K562 (cell line): ENCODE measurements at regions not wholly inside any gene's neighbourhood (a gene's known extent, or its start where the extent isn't known, plus 50 kb on each side); places are given as distances from the start of the nearest gene placed in this dataset.
A peak's percentile ranks its signal among the peaks of the same experiment; 100 is the strongest.

Source experiments
- ADNP ChIP-seq: fragments of 200-800 bp; sonication (Bioruptor generic); IDR thresholded peaks from 2 replicates; pipeline ENCODE4 v1.6.1; 2016; ENCODE audit warnings: missing genetic modification characterization, missing compliant biosample characterization
- DMBX1 ChIP-seq: fragments of 250-450 bp; sonication (Bioruptor Pico); IDR thresholded peaks from 2 replicates; pipeline ENCODE4 v1.8.0; 2022; ENCODE audit warnings: inconsistent platforms, mild to moderate bottlenecking, moderate library complexity, borderline replicate concordance
- ELF4 ChIP-seq: fragments of 450-650 bp; formaldehyde crosslinking; IDR thresholded peaks from 2 replicates; pipeline ENCODE4 v1.4.0; 2022; ENCODE audit warnings: missing genetic modification characterization
- ELK1 ChIP-seq: sonication (generic); formaldehyde crosslinking; IDR thresholded peaks from 2 replicates; pipeline ENCODE4 v1.8.1; 2022; ENCODE audit warnings: missing genetic modification reagents
- FOSL1 ChIP-seq: fragments of 200-800 bp; sonication (Bioruptor generic); conservative IDR thresholded peaks from 2 replicates; pipeline ENCODE4 v1.6.1; 2016; ENCODE audit warnings: missing genetic modification characterization, missing compliant biosample characterization
- HNRNPLL ChIP-seq: fragments of 200-400 bp; formaldehyde crosslinking; IDR thresholded peaks from 2 replicates; pipeline ENCODE4 v1.6.1; 2017; ENCODE audit warnings: low read length, low read depth, mild to moderate bottlenecking; ENCODE audit not compliant: poor library complexity, severe bottlenecking
- IRF9 ChIP-seq: fragments of 450-650 bp; IDR thresholded peaks from 2 replicates; pipeline ENCODE4 v1.6.1; 2016; ENCODE audit warnings: missing biosample characterization, missing genetic modification characterization
- JUNB ChIP-seq: fragments of 450-650 bp; formaldehyde crosslinking; conservative IDR thresholded peaks from 2 replicates; pipeline ENCODE4 v1.4.0; 2020; ENCODE audit warnings: mild to moderate bottlenecking
- LARP7 ChIP-seq: fragments of 450-650 bp; IDR thresholded peaks from 2 replicates; pipeline ENCODE4 v1.6.1; 2016
- MAFK ChIP-seq: IDR thresholded peaks from 2 replicates; pipeline ENCODE4 v1.6.1; 2011; ENCODE audit warnings: low read length, improper control_type of control experiment
- NR1H2 ChIP-seq: sonication (generic); formaldehyde crosslinking; IDR thresholded peaks from 2 replicates; pipeline ENCODE4 v1.4.0; 2020; ENCODE audit warnings: mild to moderate bottlenecking, missing genetic modification reagents
- NUFIP1 ChIP-seq: fragments of 450-650 bp; IDR thresholded peaks from 2 replicates; pipeline ENCODE4 v1.6.1; 2018; ENCODE audit not compliant: partially characterized antibody
- PHB2 ChIP-seq: fragments of 450-650 bp; IDR thresholded peaks from 2 replicates; pipeline ENCODE4 v1.6.1; 2017; ENCODE audit warnings: low read depth
- POLR2G ChIP-seq: fragments of 200-400 bp; formaldehyde crosslinking; IDR thresholded peaks from 2 replicates; pipeline ENCODE4 v1.6.1; 2017; ENCODE audit warnings: low read depth, mild to moderate bottlenecking, antibody characterized with exemption, low read length, moderate library complexity
- SMAD2 ChIP-seq: fragments of 150-350 bp; IDR thresholded peaks from 2 replicates; pipeline ENCODE4 v1.6.1; 2014; ENCODE audit warnings: low read depth, mild to moderate bottlenecking, low read length
- SMC3 ChIP-seq: conservative IDR thresholded peaks from 2 replicates; pipeline ENCODE4 v1.6.1; 2011; ENCODE audit warnings: low read depth, low read length, improper control_type of control experiment; ENCODE audit not compliant: insufficient read depth
- STAG1 ChIP-seq: sonication (generic); formaldehyde crosslinking; IDR thresholded peaks from 2 replicates; pipeline ENCODE4 v1.5.0; 2020; ENCODE audit warnings: missing genetic modification reagents, borderline replicate concordance
- SUPT5H ChIP-seq: fragments of 450-650 bp; IDR thresholded peaks from 2 replicates; pipeline ENCODE4 v1.6.1; 2016
- TCF7L2 ChIP-seq: fragments of 150-350 bp; IDR thresholded peaks from 2 replicates; pipeline ENCODE4 v1.6.1; 2016; ENCODE audit warnings: low read depth, mild to moderate bottlenecking, low read length, moderate library complexity
- THRAP3 ChIP-seq: fragments of 450-650 bp; IDR thresholded peaks from 2 replicates; pipeline ENCODE4 v1.6.1; 2016; ENCODE audit warnings: mild to moderate bottlenecking, inconsistent platforms, borderline replicate concordance
- TRIM25 ChIP-seq: fragments of 450-650 bp; IDR thresholded peaks from 2 replicates; pipeline ENCODE4 v1.7.0; 2016; ENCODE audit warnings: borderline replicate concordance
- TSC22D4 ChIP-seq: fragments of 450-650 bp; IDR thresholded peaks from 2 replicates; pipeline ENCODE4 v1.6.1; 2016; ENCODE audit warnings: missing genetic modification characterization, missing biosample characterization, control low read depth
- ZEB2 ChIP-seq: fragments of 450-650 bp; IDR thresholded peaks from 2 replicates; pipeline ENCODE4 v1.6.1; 2016
- ZFX ChIP-seq: sonication (generic); formaldehyde crosslinking; IDR thresholded peaks from 2 replicates; pipeline ENCODE4 v1.8.0; 2022; ENCODE audit warnings: mild to moderate bottlenecking, missing genetic modification reagents, moderate library complexity
- ZKSCAN3 ChIP-seq: fragments of 250-450 bp; sonication (Bioruptor Pico); IDR thresholded peaks from 2 replicates; pipeline ENCODE4 v1.4.0; 2020
- ZNF143 ChIP-seq: sonication (generic); formaldehyde crosslinking; IDR thresholded peaks from 2 replicates; pipeline ENCODE4 v1.9.0; 2022; ENCODE audit warnings: mild to moderate bottlenecking, missing genetic modification reagents
- ZNF174 ChIP-seq: fragments of 250-450 bp; sonication (Bioruptor Pico); IDR thresholded peaks from 2 replicates; pipeline ENCODE4 v1.4.0; 2020; ENCODE audit warnings: mild to moderate bottlenecking
- ZNF263 ChIP-seq: sonication (generic); formaldehyde crosslinking; IDR thresholded peaks from 2 replicates; pipeline ENCODE4 v1.8.0; 2022; ENCODE audit warnings: mild to moderate bottlenecking, missing genetic modification reagents, borderline replicate concordance
- ZNF699 ChIP-seq: fragments of 250-450 bp; sonication (Bioruptor Pico); IDR thresholded peaks from 2 replicates; pipeline ENCODE4 v1.8.0; 2021; ENCODE audit warnings: mild to moderate bottlenecking, moderate library complexity; ENCODE audit not compliant: insufficient replicate concordance

GRCh38 chr22:20645954-20646353, 128.0 kb upstream of the SERPIND1 start (continued):
- TF ChIP-seq THRAP3 (no peak), ZFX (CRISPR knock-in tag) (no peak), SMAD2 (0 out of 2 replicates have a peak, but pooled peaks have one; percentile 65), JUNB (CRISPR knock-in tag) (0 out of 2 replicates have a peak, but pooled peaks have one; percentile 2), DMBX1 (CRISPR knock-in tag) (no peak), ZNF174 (CRISPR knock-in tag) (no peak), SUPT5H (no peak), PHB2 (no peak), ADNP (no peak), MAFK (no peak), ZEB2 (no peak), ELF4 (CRISPR knock-in tag) (no peak), ZNF263 (CRISPR knock-in tag) (no peak), POLR2G (no peak), ZNF699 (CRISPR knock-in tag) (no peak), NUFIP1 (no peak), TSC22D4 (tag) (no peak), TCF7L2 (no peak), HNRNPLL (peak; percentile 18), TRIM25 (no peak), ELK1 (CRISPR knock-in tag) (no peak), IRF9 (tag) (no peak), FOSL1 (tag) (no peak), ZNF143 (CRISPR knock-in tag) (no peak), NR1H2 (CRISPR knock-in tag) (no peak), SMC3 (no peak), STAG1 (0 out of 2 replicates have a peak, but pooled peaks have one; percentile 14), LARP7 (no peak), ZKSCAN3 (CRISPR knock-in tag) (no peak)
